ENCODE measurements at regions not wholly inside any gene's neighbourhood (a gene's known extent, or its start where the extent isn't known, plus 50 kb on each side); places are given as distances from the start of the nearest gene placed in this dataset.
"Not testable (repeated sequence)": the region's sequence is repeated elsewhere in the genome, so short reads cannot be mapped to it uniquely, and the experiment has no call there.

DNA sequence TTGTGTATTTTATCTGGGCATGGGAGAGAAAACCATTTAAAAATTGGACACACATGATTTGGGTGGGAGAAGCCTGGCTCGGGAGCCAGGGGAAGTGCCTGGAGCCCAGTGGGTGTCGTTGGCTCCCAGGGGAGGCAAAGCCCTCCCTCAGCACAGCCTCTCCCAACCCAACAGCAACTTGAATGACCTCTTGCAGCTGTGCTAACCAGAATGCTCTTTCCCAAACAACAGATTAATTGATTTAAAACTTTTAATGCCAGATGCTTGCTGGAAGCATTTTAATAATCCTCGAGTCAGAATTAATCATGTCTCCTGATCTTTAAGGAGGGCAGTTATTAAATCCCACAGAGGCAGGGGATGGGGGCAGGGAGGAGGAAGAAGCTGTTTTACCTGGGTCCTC, 401.6 kb downstream of the BUD13 start:
- no peak overlapping the region for H3K27ac Mint-ChIP-seq (ENCODE audit: unreplicated experiment)
- no peak for DNase-seq
- H3K27me3 Mint-ChIP-seq (ENCODE audit: unreplicated experiment), result peaks cover 9% of the 10 kb centered on the region
- H3K36me3 Mint-ChIP-seq (ENCODE audit: unreplicated experiment), result no peaks in the 10 kb centered on the region
- H3K4me1 Mint-ChIP-seq (ENCODE audit: low read depth, unreplicated experiment), result peaks cover 11% of the 10 kb centered on the region
- peaks cover 4% of the 10 kb centered on the region for H3K9me3 Mint-ChIP-seq (ENCODE audit: unreplicated experiment)
- TF ChIP-seq, protein P1, sequence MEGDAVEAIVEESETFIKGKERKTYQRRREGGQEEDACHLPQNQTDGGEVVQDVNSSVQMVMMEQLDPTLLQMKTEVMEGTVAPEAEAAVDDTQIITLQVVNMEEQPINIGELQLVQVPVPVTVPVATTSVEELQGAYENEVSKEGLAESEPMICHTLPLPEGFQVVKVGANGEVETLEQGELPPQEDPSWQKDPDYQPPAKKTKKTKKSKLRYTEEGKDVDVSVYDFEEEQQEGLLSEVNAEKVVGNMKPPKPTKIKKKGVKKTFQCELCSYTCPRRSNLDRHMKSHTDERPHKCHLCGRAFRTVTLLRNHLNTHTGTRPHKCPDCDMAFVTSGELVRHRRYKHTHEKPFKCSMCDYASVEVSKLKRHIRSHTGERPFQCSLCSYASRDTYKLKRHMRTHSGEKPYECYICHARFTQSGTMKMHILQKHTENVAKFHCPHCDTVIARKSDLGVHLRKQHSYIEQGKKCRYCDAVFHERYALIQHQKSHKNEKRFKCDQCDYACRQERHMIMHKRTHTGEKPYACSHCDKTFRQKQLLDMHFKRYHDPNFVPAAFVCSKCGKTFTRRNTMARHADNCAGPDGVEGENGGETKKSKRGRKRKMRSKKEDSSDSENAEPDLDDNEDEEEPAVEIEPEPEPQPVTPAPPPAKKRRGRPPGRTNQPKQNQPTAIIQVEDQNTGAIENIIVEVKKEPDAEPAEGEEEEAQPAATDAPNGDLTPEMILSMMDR (IDR thresholded peaks at IDR 0.05; ENCODE audit: partially characterized antibody, unreplicated experiment), result no peak
- H3K4me3 Mint-ChIP-seq (ENCODE audit: unreplicated experiment), result no peak overlapping the region

DNA sequence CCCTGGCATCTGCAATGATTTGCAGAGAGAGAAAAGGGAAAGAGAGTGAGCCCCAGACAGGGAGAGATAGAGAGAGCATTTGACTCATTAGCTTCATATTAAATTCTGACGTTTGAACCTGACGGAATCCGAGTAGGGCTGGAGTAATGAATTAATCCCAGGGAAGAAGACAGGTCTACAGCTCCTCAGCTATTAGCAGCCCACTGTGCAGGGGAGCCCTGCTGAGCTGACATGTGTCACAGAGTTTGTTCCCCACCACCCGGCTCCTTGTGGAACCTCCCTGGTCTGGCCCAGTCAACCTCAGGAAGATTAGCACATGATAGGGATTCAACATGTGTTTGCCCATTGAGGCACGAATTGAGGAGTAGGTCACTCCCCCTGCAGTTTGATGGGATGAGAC, 404.0 kb downstream of the BUD13 start:
- no peak for DNase-seq
- Mint-ChIP-seq H3K4me3 (ENCODE audit: unreplicated experiment) (no peak overlapping the region), H3K9me3 (ENCODE audit: unreplicated experiment) (peaks cover 4% of the 10 kb centered on the region), H3K27me3 (ENCODE audit: unreplicated experiment) (peaks cover 9% of the 10 kb centered on the region), H3K36me3 (ENCODE audit: unreplicated experiment) (peaks cover 5% of the 10 kb centered on the region), H3K27ac (ENCODE audit: unreplicated experiment) (no peak overlapping the region), H3K4me1 (ENCODE audit: low read depth, unreplicated experiment) (peaks cover 9% of the 10 kb centered on the region)
- TF ChIP-seq, protein P1 (IDR thresholded peaks at IDR 0.05; ENCODE audit: partially characterized antibody, unreplicated experiment), result no peak

DNA sequence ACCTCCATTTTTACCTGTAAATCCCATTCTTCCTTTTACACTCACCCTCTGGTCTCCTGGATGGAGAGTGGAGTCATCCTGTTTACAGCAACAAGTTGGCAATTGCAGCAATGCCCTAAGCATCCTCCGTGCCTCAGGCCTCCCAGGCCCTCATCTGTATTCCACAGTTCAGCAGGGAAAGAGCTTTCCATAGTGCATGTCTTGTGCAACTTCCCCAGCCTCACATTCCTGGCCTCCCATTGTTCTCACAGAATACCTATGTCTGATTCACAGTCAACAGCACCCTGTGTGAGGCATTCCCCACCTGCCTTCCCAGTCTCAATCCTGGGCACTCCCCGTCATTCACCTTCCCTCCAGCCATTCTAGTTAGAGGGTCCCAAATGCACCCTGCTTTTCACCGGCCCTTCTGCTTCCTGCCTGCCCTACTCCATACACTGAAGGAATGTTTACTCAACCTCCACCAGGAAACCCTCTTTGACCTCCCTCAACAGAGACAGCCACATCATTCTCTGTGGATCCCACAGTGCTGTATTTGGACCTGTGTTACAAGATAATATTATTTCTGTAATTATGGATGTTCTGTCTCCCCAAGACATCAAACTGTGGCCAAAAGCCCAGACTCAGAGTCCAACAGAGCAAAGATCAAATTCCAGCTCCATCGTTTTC, 405.7 kb downstream of the BUD13 start:
- Mint-ChIP-seq H3K27ac (ENCODE audit: unreplicated experiment) (no peak overlapping the region), H3K4me1 (ENCODE audit: low read depth, unreplicated experiment) (no peaks in the 10 kb centered on the region), H3K9me3 (ENCODE audit: unreplicated experiment) (no peaks in the 10 kb centered on the region), H3K4me3 (ENCODE audit: unreplicated experiment) (peak overlapping the region; percentile 16), H3K27me3 (ENCODE audit: unreplicated experiment) (peaks cover 2% of the 10 kb centered on the region), H3K36me3 (ENCODE audit: unreplicated experiment) (peaks cover 5% of the 10 kb centered on the region)
- TF ChIP-seq, protein P1 (IDR thresholded peaks at IDR 0.05; ENCODE audit: partially characterized antibody, unreplicated experiment), result no peak
- no peak for DNase-seq

DNA sequence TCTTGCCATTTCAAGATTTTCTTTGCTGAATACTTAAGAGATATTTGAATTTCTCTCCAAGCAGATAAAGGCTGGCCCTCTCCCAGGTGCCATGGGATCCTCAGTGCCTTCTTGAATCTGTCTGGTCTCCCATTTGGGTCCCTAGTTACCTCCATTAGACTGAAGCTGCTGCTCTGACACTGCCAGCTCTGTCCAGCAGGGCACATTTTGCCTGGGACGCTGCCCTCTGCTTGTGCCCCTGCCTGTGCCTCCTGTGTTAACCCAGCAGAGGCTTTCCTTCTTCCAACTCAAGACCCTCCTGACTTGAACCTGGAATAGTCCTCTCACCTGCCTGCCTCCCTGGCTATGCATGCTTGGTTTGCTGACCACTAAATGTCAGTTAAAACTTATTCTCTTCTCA, 406.3 kb downstream of the BUD13 start:
- TF ChIP-seq, protein P1 (IDR thresholded peaks at IDR 0.05; ENCODE audit: partially characterized antibody, unreplicated experiment), result no peak
- Mint-ChIP-seq H3K4me3 (ENCODE audit: unreplicated experiment) (no peak overlapping the region), H3K4me1 (ENCODE audit: low read depth, unreplicated experiment) (peaks cover 4% of the 10 kb centered on the region), H3K27me3 (ENCODE audit: unreplicated experiment) (peaks cover 2% of the 10 kb centered on the region), H3K9me3 (ENCODE audit: unreplicated experiment) (no peaks in the 10 kb centered on the region), H3K27ac (ENCODE audit: unreplicated experiment) (no peak overlapping the region), H3K36me3 (ENCODE audit: unreplicated experiment) (peaks cover 5% of the 10 kb centered on the region)
- no peak for DNase-seq

DNA sequence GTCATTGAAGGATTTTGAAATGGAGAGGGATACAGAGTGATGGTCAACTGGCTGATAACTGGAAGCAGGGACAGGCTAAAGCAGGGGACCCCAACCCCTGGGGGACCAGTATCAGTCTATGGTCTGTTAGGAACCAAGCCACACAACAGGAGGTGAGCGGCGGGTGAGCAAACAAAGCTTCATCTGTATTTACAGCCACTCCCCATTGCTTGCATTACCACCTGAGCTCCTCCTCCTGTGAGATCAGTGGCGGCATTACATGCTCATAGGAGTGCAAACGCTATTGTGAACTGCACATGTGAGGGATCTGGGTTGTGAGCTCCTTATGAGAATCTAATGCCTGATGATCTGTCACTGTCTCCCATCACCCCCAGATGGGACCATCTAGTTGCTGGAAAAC, 407.9 kb downstream of the BUD13 start:
- DNase-seq; H3K36me3 Mint-ChIP-seq (ENCODE audit: unreplicated experiment); H3K4me3 Mint-ChIP-seq (ENCODE audit: unreplicated experiment); H3K9me3 Mint-ChIP-seq (ENCODE audit: unreplicated experiment); H3K27ac Mint-ChIP-seq (ENCODE audit: unreplicated experiment); H3K27me3 Mint-ChIP-seq (ENCODE audit: unreplicated experiment): not testable (repeated sequence)
- peaks cover 11% of the 10 kb centered on the region for H3K4me1 Mint-ChIP-seq (ENCODE audit: low read depth, unreplicated experiment)
